Fibroblast of villous mesenchyme (primary cell): ENCODE measurements at regions not wholly inside any gene's neighbourhood (a gene's known extent, or its start where the extent isn't known, plus 50 kb on each side); places are given as distances from the start of the nearest gene placed in this dataset.
"Not testable (repeated sequence)": the region's sequence is repeated elsewhere in the genome, so short reads cannot be mapped to it uniquely, and the experiment has no call there.

Experiments used
- DNase-seq: peaks from one replicate; pipeline ENCODE4 v3.0.0-alpha.2; 2010; ENCODE audit warnings: low read depth
- H3K4me3 ChIP-seq: 2 replicates; pipeline ENCODE4 v1.5.1; 2011; ENCODE audit warnings: low read depth, mild to moderate bottlenecking, low read length
- CTCF ChIP-seq: IDR thresholded peaks from 2 replicates; pipeline ENCODE4 v1.5.1; 2012; ENCODE audit warnings: low read depth, mild to moderate bottlenecking, low read length; ENCODE audit not compliant: insufficient read depth

- no peak for TF ChIP-seq CTCF
- no peak for DNase-seq
Observed at GRCh38 chr16:16983582-16983981, 487.2 kb downstream of the XYLT1 start.

GRCh38 chr16:16984091-16984490 lies 486.7 kb downstream of the XYLT1 start:
- H3K4me3 ChIP-seq, DNase-seq: not testable (repeated sequence)

More at GRCh38 chr16:16983582-16983981, 487.2 kb downstream of the XYLT1 start:
- no peak overlapping the region for H3K4me3 ChIP-seq

- no peak for TF ChIP-seq CTCF
- no peak overlapping the region for H3K4me3 ChIP-seq
Observed at GRCh38 chr16:16985707-16986106, 485.1 kb downstream of the XYLT1 start.

GRCh38 chr16:16988963-16989362 lies 481.8 kb downstream of the XYLT1 start:
- DNase-seq = no peak
- TF ChIP-seq CTCF = no peak
- H3K4me3 ChIP-seq = no peak overlapping the region

More at GRCh38 chr16:16985707-16986106, 485.1 kb downstream of the XYLT1 start:
- DNase-seq = no peak

GRCh38 chr16:16989368-16989767 lies 481.4 kb downstream of the XYLT1 start:
- DNase-seq = no peak
- TF ChIP-seq CTCF = no peak
- no peak overlapping the region for H3K4me3 ChIP-seq

- no peak overlapping the region for H3K4me3 ChIP-seq
- TF ChIP-seq CTCF = no peak
- no peak for DNase-seq
Observed at GRCh38 chr16:16991711-16992110, 479.0 kb downstream of the XYLT1 start.

GRCh38 chr16:16992975-16993765 lies 477.6 kb downstream of the XYLT1 start:
- TF ChIP-seq CTCF = no peak
- H3K4me3 ChIP-seq = no peak overlapping the region
- no peak for DNase-seq
